GM18499 (cell line): ENCODE measurements at regions not wholly inside any gene's neighbourhood (a gene's known extent, or its start where the extent isn't known, plus 50 kb on each side); places are given as distances from the start of the nearest gene placed in this dataset.
A peak's percentile ranks its signal among the peaks of the same experiment; 100 is the strongest.

ENCODE experiments used
- ATAC-seq: cut with Tn5 transposase; IDR thresholded peaks from one replicate; pipeline ENCODE4 v1.9.1; 2021; ENCODE audit warnings: moderate number of reproducible peaks; ENCODE audit not compliant: insufficient read depth, unreplicated experiment

DNA sequence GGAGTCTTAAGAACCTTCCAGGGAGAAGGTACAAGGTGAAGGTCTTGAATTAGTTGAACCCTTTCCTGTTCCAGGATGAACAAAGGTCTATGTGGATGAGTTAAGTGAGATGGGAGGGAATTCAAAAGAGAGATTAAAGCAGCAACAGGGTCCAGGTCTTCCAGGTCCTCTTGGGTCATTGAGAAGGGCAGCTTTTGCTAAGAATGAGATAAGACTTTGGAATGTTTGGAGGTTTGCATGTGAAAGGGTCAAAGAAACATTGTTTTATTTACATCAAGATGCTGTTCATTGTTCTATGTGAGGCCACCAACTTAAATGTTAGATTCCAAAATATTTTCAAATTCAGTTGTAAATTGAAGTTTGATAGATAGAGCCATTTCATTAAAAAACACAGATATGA lies 463.9 kb downstream of the ANXA1 start:
- ATAC-seq, result no peak

DNA sequence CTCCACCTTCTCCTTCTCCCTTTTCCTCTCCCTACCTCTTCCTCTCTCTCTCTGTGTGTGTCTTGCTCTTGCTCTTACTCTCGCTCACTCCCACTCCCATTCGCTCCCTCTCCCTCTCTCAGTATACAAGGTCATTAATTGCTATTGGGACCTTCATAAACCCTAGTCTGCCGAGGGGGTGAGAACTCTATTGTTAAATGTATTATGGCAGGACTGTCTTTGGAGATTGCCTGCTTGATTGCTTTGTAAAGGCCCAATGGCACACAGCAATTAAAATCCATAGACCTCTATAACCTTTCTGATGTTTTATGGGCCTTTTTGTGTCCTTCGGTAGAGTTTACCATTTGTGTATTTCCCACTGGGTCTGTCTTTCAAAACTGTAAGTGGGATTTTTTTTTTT lies 465.9 kb downstream of the ANXA1 start:
- no peak for ATAC-seq

GRCh38 chr9:73640971-73641370 lies 489.3 kb downstream of the ANXA1 start:
- peak; percentile 69 for ATAC-seq

DNA sequence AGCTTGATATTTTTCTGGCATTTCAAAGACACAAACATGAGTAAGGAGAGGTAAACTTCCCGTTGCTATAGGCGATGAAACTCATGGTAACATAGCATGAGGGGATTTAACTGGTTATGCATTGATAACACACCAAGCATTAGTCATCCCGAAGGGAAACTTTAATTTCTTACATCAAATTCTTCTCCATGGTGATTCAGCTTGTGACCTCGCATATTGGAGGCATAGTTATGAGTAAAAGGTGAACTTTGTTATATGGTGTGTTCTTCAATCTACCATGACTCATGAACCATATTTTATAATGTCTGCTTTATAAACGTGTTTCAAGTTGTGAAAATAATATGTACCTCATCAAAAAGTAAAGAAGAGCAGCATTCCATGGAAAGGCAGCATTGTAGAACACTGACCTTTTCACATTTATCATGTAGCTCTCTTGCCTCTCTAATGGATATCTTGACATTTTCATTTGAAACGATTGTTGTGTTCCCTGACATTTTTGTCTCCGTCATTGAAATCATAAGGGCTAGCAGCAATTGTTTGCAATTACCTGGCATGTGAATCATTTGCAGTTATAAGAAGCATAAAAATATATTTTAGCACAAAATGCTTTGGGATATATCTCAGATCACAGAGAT lies 491.8 kb downstream of the ANXA1 start:
- no peak for ATAC-seq

DNA sequence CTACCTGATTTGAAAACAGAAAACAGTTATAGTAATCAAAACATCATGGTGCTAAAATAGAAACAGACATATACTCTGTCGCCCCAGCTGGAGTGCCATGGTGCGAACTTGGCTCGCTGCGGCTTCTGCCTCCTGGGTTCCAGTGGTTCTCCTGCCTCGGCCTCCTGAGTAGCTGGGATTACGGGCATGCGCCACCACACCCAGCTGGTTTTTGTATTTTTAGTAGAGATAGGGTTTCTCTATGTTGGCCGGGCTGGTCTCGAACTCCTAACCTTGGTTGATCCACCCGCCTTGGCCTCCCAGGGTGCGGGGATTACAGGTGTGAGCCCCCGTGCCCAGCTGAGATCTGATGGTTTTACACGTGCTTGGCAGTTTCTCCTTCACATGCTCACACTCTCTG lies 495.9 kb downstream of the ANXA1 start:
- ATAC-seq, result no peak

- no peak for ATAC-seq
Measured at GRCh38 chr9:73649552-73649951, 497.9 kb downstream of the ANXA1 start.

GRCh38 chr9:73655363-73655762 lies 503.7 kb downstream of the ANXA1 start:
- ATAC-seq, result no peak

DNA sequence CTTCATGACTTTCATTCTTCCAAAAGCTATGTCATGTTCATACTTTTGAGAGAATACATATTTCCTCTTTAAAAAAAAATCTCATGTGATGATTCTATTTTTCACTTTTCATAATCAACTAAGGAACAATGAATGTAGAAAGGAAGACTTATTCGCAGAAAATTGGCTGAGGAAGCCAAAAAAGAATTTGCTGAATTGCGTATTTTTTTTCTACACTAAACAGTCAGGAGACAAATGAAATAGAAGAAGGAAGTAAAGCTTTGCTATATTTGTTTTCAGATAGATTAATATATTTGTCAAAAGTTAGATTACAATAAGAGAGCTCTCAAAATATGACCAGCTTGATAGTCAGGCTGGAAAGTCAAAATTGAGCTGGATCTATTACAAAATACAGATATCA lies 504.2 kb downstream of the ANXA1 start:
- ATAC-seq, result no peak

DNA sequence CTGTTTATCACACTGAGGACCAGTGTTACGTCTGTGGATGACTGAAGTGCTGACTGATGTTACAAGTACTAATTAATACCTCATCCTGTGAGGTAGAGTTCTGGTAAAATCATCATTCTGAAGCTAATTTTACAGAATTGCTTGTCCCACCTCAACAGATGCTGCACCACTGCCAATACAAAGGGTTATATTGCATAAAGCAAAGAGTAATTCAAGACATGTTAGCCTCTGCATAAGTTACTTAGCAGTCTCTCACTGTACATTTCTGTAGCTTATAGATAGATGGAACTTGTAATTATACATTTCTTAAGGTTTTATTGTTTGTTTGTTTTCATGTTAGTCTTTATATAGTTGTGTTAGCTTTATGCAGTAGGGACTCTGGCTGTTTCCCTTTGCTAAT lies 513.6 kb downstream of the ANXA1 start:
- no peak for ATAC-seq

GRCh38 chr9:73667749-73668148 lies 516.1 kb downstream of the ANXA1 start:
- ATAC-seq, result no peak

GRCh38 chr9:73680831-73681230 lies 529.2 kb downstream of the ANXA1 start:
- ATAC-seq, result no peak

DNA sequence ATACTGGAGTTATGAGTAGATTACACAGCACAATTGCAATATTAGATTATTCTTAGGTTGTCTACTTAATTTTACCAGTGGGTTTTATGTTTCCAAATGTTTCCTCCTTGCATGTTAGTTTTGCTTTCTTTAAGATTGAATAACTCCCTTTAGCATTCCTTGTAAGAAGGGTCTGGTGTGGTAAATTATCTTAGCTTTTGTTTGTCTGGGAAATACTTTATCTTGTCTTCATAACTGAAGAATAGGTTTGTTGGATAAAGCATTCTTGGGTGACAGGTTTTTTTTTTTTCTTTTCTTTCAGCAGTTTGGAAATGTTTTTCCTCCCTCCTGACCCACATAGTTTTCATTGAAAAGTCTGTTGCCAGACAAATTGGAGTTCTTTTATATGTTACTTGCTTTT lies 531.1 kb downstream of the ANXA1 start:
- ATAC-seq, result no peak

GRCh38 chr9:73683862-73684591 lies 532.4 kb downstream of the ANXA1 start:
- no peak for ATAC-seq

- ATAC-seq, result no peak
Measured at GRCh38 chr9:73684601-73685000, 532.9 kb downstream of the ANXA1 start.

- ATAC-seq, result no peak
Measured at GRCh38 chr9:73685786-73686185, 534.1 kb downstream of the ANXA1 start.

GRCh38 chr9:73689051-73689870 lies 537.6 kb downstream of the ANXA1 start:
- ATAC-seq, result no peak

DNA sequence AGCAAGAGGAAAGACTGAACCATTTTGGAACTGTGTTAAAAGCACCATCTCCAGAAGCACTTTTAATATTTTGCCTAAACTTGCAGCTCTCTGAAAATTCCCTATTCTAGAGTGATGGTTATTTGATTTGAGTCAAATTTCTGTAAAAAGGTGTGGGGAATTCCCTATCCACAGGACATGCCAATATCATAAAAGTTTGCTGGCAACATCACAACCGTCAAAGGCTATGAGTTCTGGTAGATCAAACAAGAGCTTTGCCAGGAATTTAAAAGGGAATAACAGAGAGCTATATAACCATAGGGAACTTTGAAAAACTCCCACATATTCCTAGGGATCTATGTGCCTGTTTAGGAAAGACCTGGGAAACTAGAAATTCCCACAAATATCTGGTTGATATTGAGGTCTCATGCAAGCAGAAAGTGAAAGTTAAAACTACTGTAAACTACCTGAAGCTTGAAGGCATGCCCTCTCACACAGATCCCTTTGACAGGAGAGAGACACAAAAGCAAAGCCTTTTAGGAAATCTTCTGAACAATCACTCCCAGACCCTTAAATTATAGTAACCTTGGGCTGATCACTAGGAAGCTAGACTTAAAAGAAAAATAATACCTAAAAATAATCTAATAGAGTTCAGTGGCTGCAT lies 549.9 kb downstream of the ANXA1 start:
- ATAC-seq, result no peak

DNA sequence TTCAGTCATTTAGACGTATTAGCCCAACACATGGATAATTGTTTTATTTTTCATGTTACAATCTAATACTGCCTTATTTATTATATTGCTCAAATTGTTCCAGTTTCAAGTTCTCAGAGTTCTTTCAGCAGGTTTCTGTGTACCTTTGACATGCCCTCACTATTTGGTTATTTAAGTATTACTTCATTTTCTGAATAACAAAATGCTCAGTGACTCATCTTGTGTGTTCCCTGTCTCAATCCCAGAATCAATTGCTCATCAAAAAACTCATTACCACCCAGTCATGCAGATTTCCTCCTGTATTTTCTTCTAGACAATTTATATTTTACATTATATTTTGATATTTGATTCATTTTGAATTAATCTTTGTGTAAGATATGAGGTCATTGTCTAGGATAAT lies 562.6 kb downstream of the ANXA1 start:
- ATAC-seq, result no peak

DNA sequence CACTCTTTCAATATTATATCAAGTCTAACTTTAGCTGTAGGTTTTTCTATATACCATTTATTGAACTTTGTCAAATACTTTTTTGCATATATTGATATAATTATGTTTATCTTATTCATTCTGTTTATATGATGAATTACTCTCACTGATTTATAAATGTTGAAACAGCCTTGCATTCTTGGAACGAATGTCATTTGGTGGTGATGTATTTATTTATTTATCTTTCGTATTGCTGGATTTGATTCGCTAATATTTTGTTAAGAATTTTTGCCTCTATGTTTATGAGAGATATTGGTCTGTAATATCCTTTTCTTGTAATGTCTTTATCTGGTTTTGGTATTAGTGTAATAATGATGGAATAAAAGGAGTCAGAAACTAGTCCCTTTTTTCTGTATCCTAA lies 563.9 kb downstream of the ANXA1 start:
- ATAC-seq, result no peak

GRCh38 chr9:73719660-73720059 lies 568.0 kb downstream of the ANXA1 start:
- no peak for ATAC-seq

GRCh38 chr9:73720601-73721000 lies 568.9 kb downstream of the ANXA1 start:
- no peak for ATAC-seq
